ENCODE measurements at regions not wholly inside any gene's neighbourhood (a gene's known extent, or its start where the extent isn't known, plus 50 kb on each side); places are given as distances from the start of the nearest gene placed in this dataset.

DNA sequence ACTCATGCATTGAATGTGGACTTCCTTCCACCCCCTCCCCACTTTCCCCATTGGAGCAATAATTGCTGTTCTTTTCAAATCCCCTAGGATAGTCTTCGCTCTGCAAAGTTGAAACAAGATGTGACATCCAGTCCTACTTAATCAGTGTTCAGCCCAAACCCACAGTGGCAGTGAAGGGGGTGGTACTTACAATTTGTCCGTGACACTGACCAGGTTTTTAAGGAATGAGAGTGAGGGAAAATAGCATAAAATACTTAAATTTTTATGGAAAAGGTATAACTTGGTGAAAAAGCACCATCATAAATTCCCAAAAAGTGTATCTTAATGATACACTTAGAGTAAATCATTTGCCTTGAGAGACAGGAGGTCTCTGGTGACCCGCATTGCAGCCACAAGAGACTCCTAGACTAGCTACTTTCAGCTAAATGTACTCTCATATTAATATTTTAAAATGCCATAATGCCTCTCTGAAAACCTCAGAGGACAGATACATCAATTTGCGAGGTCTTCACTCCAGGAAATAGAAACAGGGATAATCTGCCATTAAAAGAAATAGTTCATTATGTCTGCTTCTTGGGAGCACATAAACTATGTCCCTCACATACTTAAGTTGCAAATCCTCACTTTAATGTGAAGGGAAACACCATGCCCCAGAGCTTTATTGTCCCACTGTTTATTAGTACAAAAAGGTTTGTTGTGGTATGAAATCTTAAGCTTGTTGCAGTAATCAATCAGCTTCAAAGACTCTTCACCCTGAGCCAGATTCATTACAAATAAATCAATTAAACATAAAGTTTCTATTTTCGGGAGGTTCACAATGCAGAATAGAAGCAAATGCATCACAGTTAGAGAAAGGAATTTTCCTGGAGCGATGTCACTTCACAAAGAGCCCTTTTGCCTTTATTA is 343.6 kb upstream of the ISL1 start:
- no peak for TF ChIP-seq POLR2A (IDR thresholded peaks at IDR 0.05; ENCODE audit: low read depth, low read length)
- no peak for TF ChIP-seq POLR2AphosphoS5 (IDR thresholded peaks at IDR 0.05; ENCODE audit: low read depth, low read length)
